ENCODE measurements at regions not wholly inside any gene's neighbourhood (a gene's known extent, or its start where the extent isn't known, plus 50 kb on each side); places are given as distances from the start of the nearest gene placed in this dataset.

GRCh38 chr1:189779034-189779433, 698.6 kb downstream of the BRINP3 start:
- no peaks in the 10 kb centered on the region for H3K4me1 Mint-ChIP-seq
- H3K27ac ChIP-seq (ENCODE audit: low read depth), result no peak overlapping the region
- no peaks in the 10 kb centered on the region for H3K79me2 ChIP-seq (replicated peaks; ENCODE audit: insufficient read depth)
- H3K4me1 ChIP-seq (ENCODE audit: insufficient read depth), result no peaks in the 10 kb centered on the region
- no peaks in the 10 kb centered on the region for H3K36me3 Mint-ChIP-seq (ENCODE audit: low read depth)
- no peak for ATAC-seq
- DNase-seq (ENCODE audit: low spot score), result no peak
- no peak overlapping the region for H3K4me2 ChIP-seq
- H3K4me3 ChIP-seq, result no peak overlapping the region
- no peaks in the 10 kb centered on the region for H3F3A ChIP-seq (replicated peaks; ENCODE audit: low read depth)
- no peaks in the 10 kb centered on the region for H3K27me3 ChIP-seq (ENCODE audit: insufficient read depth)
- H3K4me3 Mint-ChIP-seq, result no peak overlapping the region
- H3K9me3 Mint-ChIP-seq, result no peaks in the 10 kb centered on the region
- H3K36me3 ChIP-seq (ENCODE audit: insufficient read depth), result no peaks in the 10 kb centered on the region
- no peak overlapping the region for H2AFZ ChIP-seq
- H3K9me2 ChIP-seq (ENCODE audit: insufficient read depth), result no peaks in the 10 kb centered on the region
- TF ChIP-seq ZNF114 (CRISPR knock-in tag; IDR thresholded peaks at IDR 0.05), result no peak
- TF ChIP-seq STAT1 (IDR thresholded peaks at IDR 0.05; ENCODE audit: unreplicated experiment), result no peak
- no peak for TF ChIP-seq EZH2 (IDR thresholded peaks at IDR 0.05; ENCODE audit: low read depth, unreplicated experiment)
- TF ChIP-seq ZNF331 (CRISPR knock-in tag; IDR thresholded peaks at IDR 0.05; ENCODE audit: low read depth), result no peak
- no peak for TF ChIP-seq JUNB (IDR thresholded peaks at IDR 0.05; ENCODE audit: unreplicated experiment)
- no peak for TF ChIP-seq EZH2phosphoT487 (IDR thresholded peaks at IDR 0.05; ENCODE audit: unreplicated experiment)
- no peak for TF ChIP-seq REST (IDR thresholded peaks at IDR 0.05; ENCODE audit: unreplicated experiment)
- no peak for TF ChIP-seq CTCF (conservative IDR thresholded peaks at IDR 0.05; ENCODE audit: low read depth in 2 of 2)
- H3K27ac Mint-ChIP-seq, result no peak overlapping the region
- peaks cover 2% of the 10 kb centered on the region for H3K27me3 Mint-ChIP-seq (ENCODE audit: insufficient read depth, low read depth, poor library complexity)
- H4K20me1 ChIP-seq (replicated peaks; ENCODE audit: insufficient read depth), result no peaks in the 10 kb centered on the region

GRCh38 chr1:189782295-189782694, 695.4 kb downstream of the BRINP3 start:
- Mint-ChIP-seq H3K36me3 (ENCODE audit: low read depth) (no peaks in the 10 kb centered on the region), H3K9me3 (no peaks in the 10 kb centered on the region), H3K4me1 (no peaks in the 10 kb centered on the region; the same call in 2 of the 3 replicates), H3K27me3 (ENCODE audit: insufficient read depth, low read depth, poor library complexity) (peaks cover 2% of the 10 kb centered on the region), H3K27ac (no peak overlapping the region), H3K4me3 (no peak overlapping the region)
- Histone ChIP-seq H3K27ac (ENCODE audit: low read depth) (no peak overlapping the region), H3K27me3 (ENCODE audit: insufficient read depth) (no peaks in the 10 kb centered on the region), H3K36me3 (ENCODE audit: insufficient read depth) (no peaks in the 10 kb centered on the region), H2AFZ (peak overlapping the region; percentile 38; the same call in 1 of the 2 replicates), H3K9me2 (ENCODE audit: insufficient read depth) (no peaks in the 10 kb centered on the region), H3F3A (replicated peaks; ENCODE audit: low read depth) (no peaks in the 10 kb centered on the region), H4K20me1 (replicated peaks; ENCODE audit: insufficient read depth) (no peaks in the 10 kb centered on the region), H3K4me2 (no peak overlapping the region), H3K4me3 (no peak overlapping the region), H3K4me1 (ENCODE audit: insufficient read depth) (no peaks in the 10 kb centered on the region), H3K79me2 (replicated peaks; ENCODE audit: insufficient read depth) (no peaks in the 10 kb centered on the region)
- ATAC-seq (no peak; the same call in 2 of the 3 replicates), DNase-seq (ENCODE audit: low spot score) (peak; percentile 4)
- no peak for TF ChIP-seq JUNB (IDR thresholded peaks at IDR 0.05; ENCODE audit: unreplicated experiment)
- no peak for TF ChIP-seq STAT1 (IDR thresholded peaks at IDR 0.05; ENCODE audit: unreplicated experiment)
- TF ChIP-seq, protein P1, sequence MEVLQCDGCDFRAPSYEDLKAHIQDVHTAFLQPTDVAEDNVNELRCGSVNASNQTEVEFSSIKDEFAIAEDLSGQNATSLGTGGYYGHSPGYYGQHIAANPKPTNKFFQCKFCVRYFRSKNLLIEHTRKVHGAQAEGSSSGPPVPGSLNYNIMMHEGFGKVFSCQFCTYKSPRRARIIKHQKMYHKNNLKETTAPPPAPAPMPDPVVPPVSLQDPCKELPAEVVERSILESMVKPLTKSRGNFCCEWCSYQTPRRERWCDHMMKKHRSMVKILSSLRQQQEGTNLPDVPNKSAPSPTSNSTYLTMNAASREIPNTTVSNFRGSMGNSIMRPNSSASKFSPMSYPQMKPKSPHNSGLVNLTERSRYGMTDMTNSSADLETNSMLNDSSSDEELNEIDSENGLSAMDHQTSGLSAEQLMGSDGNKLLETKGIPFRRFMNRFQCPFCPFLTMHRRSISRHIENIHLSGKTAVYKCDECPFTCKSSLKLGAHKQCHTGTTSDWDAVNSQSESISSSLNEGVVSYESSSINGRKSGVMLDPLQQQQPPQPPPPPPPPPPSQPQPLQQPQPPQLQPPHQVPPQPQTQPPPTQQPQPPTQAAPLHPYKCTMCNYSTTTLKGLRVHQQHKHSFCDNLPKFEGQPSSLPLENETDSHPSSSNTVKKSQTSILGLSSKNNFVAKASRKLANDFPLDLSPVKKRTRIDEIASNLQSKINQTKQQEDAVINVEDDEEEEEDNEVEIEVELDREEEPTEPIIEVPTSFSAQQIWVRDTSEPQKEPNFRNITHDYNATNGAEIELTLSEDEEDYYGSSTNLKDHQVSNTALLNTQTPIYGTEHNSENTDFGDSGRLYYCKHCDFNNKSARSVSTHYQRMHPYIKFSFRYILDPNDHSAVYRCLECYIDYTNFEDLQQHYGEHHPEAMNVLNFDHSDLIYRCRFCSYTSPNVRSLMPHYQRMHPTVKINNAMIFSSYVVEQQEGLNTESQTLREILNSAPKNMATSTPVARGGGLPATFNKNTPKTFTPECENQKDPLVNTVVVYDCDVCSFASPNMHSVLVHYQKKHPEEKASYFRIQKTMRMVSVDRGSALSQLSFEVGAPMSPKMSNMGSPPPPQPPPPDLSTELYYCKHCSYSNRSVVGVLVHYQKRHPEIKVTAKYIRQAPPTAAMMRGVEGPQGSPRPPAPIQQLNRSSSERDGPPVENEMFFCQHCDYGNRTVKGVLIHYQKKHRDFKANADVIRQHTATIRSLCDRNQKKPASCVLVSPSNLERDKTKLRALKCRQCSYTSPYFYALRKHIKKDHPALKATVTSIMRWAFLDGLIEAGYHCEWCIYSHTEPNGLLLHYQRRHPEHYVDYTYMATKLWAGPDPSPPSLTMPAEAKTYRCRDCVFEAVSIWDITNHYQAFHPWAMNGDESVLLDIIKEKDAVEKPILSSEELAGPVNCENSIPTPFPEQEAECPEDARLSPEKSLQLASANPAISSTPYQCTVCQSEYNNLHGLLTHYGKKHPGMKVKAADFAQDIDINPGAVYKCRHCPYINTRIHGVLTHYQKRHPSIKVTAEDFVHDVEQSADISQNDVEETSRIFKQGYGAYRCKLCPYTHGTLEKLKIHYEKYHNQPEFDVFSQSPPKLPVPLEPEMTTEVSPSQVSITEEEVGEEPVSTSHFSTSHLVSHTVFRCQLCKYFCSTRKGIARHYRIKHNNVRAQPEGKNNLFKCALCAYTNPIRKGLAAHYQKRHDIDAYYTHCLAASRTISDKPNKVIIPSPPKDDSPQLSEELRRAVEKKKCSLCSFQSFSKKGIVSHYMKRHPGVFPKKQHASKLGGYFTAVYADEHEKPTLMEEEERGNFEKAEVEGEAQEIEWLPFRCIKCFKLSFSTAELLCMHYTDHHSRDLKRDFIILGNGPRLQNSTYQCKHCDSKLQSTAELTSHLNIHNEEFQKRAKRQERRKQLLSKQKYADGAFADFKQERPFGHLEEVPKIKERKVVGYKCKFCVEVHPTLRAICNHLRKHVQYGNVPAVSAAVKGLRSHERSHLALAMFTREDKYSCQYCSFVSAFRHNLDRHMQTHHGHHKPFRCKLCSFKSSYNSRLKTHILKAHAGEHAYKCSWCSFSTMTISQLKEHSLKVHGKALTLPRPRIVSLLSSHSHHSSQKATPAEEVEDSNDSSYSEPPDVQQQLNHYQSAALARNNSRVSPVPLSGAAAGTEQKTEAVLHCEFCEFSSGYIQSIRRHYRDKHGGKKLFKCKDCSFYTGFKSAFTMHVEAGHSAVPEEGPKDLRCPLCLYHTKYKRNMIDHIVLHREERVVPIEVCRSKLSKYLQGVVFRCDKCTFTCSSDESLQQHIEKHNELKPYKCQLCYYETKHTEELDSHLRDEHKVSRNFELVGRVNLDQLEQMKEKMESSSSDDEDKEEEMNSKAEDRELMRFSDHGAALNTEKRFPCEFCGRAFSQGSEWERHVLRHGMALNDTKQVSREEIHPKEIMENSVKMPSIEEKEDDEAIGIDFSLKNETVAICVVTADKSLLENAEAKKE (CRISPR knock-in tag; IDR thresholded peaks at IDR 0.05), result no peak
- no peak for TF ChIP-seq ZNF114 (CRISPR knock-in tag; IDR thresholded peaks at IDR 0.05)
- no peak for TF ChIP-seq NANOG (IDR thresholded peaks at IDR 0.05; ENCODE audit: borderline replicate concordance)
- no peak for TF ChIP-seq EZH2phosphoT487 (IDR thresholded peaks at IDR 0.05; ENCODE audit: unreplicated experiment)
- no peak for TF ChIP-seq CREB1 (CRISPR knock-in tag; IDR thresholded peaks at IDR 0.05; ENCODE audit: low read depth)
- TF ChIP-seq ZNF331 (CRISPR knock-in tag; IDR thresholded peaks at IDR 0.05; ENCODE audit: low read depth), result no peak

All from GM23338 (cell line).